ENCODE measurements at regions not wholly inside any gene's neighbourhood (a gene's known extent, or its start where the extent isn't known, plus 50 kb on each side); places are given as distances from the start of the nearest gene placed in this dataset.
A peak's percentile ranks its signal among the peaks of the same experiment; 100 is the strongest.

DNA sequence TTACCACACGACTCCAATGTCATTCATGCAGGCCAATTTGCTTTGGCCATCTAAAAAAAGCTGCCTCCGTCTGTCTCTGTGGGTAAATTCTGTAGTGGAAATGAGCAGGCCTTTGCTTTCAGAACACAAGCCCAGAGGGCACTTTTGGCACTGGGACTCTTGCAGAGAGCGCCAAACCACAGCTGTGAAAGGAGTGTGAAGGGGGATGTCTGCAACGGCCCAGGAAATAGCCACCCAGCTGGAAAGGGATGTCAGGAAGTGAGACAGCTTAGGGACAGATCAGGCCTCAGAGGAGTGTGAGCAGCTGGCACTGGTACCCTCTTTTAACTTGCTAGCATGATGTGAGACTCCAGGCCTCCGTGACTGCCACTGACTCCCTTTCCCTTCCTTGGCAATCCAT lies 152.4 kb downstream of the DKK1 start:
- H3K9me3 ChIP-seq (ENCODE audit: insufficient read depth, low read length, severe bottlenecking): no peaks in the 10 kb centered on the region
- no peak overlapping the region for H3K9ac ChIP-seq (ENCODE audit: low read depth, low read length)
- no peaks in the 10 kb centered on the region for H3K4me1 ChIP-seq (ENCODE audit: insufficient read depth, low read length)
- H3K4me3 ChIP-seq (ENCODE audit: low read depth in 1 of 2, low read length in 2 of 2): no peak overlapping the region
- H3K36me3 ChIP-seq (ENCODE audit: insufficient read depth, low read length): no peaks in the 10 kb centered on the region
- no peak overlapping the region for H3K4me2 ChIP-seq (ENCODE audit: insufficient read depth, low read length)
- H3K79me2 ChIP-seq (ENCODE audit: insufficient read depth, low read length): no peaks in the 10 kb centered on the region
- ATAC-seq (ENCODE audit: insufficient read depth, low read depth) (peak; percentile 76), DNase-seq (peak; percentile 30)
- H3K27ac ChIP-seq (ENCODE audit: low read length): no peak overlapping the region
- TF ChIP-seq EZH2 (IDR thresholded peaks at IDR 0.05; ENCODE audit: borderline replicate concordance, low read depth, low read length, severe bottlenecking): no peak
- TF ChIP-seq, protein P1, sequence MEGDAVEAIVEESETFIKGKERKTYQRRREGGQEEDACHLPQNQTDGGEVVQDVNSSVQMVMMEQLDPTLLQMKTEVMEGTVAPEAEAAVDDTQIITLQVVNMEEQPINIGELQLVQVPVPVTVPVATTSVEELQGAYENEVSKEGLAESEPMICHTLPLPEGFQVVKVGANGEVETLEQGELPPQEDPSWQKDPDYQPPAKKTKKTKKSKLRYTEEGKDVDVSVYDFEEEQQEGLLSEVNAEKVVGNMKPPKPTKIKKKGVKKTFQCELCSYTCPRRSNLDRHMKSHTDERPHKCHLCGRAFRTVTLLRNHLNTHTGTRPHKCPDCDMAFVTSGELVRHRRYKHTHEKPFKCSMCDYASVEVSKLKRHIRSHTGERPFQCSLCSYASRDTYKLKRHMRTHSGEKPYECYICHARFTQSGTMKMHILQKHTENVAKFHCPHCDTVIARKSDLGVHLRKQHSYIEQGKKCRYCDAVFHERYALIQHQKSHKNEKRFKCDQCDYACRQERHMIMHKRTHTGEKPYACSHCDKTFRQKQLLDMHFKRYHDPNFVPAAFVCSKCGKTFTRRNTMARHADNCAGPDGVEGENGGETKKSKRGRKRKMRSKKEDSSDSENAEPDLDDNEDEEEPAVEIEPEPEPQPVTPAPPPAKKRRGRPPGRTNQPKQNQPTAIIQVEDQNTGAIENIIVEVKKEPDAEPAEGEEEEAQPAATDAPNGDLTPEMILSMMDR (IDR thresholded peaks at IDR 0.05; ENCODE audit: borderline replicate concordance, extremely low read depth, low read length, poor library complexity, severe bottlenecking): no peak
- H4K20me1 ChIP-seq (ENCODE audit: insufficient read depth, low read length): no peaks in the 10 kb centered on the region
- no peaks in the 10 kb centered on the region for H3K27me3 ChIP-seq (ENCODE audit: insufficient read depth, low read length, poor library complexity)
- no peak overlapping the region for H2AFZ ChIP-seq (ENCODE audit: low read depth, low read length)

DNA sequence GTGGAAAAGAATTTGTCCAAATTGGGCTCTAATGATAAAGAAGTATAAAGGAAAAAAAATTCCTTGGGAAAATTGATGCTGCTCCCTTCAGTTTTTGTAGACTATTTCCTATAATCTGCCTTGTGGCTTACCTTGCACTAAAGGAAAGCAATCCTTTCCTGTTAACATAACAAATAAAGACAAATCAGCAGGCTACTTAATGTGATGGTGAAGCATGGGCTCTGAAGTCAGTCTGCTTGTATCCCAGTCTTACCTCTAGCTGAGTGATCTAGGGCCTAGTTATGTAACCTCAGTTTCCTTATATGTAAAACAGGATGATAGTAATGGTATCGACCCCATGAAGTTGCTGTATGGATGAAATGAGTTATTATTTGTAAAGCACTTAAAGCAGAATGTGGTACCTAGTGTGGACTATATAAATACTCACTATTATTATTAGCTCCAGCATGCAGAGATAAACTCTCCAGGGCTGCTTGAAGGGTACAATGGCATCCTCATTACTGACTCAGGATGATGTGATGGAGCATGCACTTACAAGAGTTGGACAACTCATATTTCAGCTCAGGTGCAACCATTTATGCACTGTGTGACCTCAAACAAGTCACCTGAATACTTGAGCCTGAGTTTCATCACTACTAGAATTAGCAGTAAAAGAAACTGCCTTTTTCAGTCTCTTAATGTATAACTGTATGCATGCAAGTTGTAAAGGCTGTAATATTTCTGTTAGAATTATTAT lies 156.1 kb downstream of the DKK1 start:
- no peaks in the 10 kb centered on the region for H3K27me3 ChIP-seq (ENCODE audit: insufficient read depth, low read length, poor library complexity)

DNA sequence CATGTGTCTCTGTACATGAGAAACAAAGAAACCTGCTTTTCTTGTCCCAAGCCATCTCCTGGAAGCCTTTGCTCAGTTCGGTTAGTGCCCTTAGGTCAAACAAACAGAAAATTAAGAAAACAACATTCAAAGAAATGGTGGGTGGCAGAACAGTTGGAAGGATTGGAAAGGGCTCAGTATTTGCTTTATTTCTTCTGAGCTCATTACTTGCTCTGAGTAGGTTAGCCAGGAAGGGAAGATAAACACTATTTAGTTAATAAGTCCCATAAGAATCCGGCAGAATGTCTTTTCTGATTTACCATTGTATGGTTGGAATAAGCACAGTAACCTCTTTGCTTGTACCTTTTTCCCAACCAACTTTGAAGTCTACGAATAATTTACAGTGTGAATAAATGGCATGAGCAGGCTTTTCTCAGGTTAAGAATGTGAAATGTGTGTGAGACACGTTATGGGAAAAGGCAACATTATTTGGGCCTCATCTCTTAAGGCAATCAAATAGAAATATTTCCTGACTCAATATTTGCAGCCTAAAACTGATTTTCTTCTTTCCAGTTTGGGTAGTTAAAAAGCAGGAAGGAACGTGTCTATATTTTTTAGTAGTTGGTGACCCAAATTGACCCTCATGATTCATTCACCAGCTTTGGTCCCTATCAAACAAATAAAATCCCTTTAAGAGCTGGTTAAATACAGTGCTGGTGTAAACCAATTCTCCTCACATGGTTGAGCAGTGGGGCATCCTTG lies 158.5 kb downstream of the DKK1 start:
- DNase-seq (no peak), ATAC-seq (ENCODE audit: insufficient read depth, low read depth) (no peak)
- H3K36me3 ChIP-seq (ENCODE audit: insufficient read depth, low read length): no peaks in the 10 kb centered on the region
- no peak overlapping the region for H3K4me3 ChIP-seq (ENCODE audit: low read depth in 1 of 2, low read length in 2 of 2)
- H3K27me3 ChIP-seq (ENCODE audit: insufficient read depth, low read length, poor library complexity): no peaks in the 10 kb centered on the region
- H3K4me2 ChIP-seq (ENCODE audit: insufficient read depth, low read length): no peak overlapping the region
- H3K9ac ChIP-seq (ENCODE audit: low read depth, low read length): no peak overlapping the region
- TF ChIP-seq EZH2 (IDR thresholded peaks at IDR 0.05; ENCODE audit: borderline replicate concordance, low read depth, low read length, severe bottlenecking): no peak
- TF ChIP-seq, protein P1 (IDR thresholded peaks at IDR 0.05; ENCODE audit: borderline replicate concordance, extremely low read depth, low read length, poor library complexity, severe bottlenecking): no peak
- no peaks in the 10 kb centered on the region for H3K4me1 ChIP-seq (ENCODE audit: insufficient read depth, low read length)
- no peak overlapping the region for H2AFZ ChIP-seq (ENCODE audit: low read depth, low read length)
- no peaks in the 10 kb centered on the region for H4K20me1 ChIP-seq (ENCODE audit: insufficient read depth, low read length)
- H3K27ac ChIP-seq (ENCODE audit: low read length): no peak overlapping the region
- no peaks in the 10 kb centered on the region for H3K9me3 ChIP-seq (ENCODE audit: insufficient read depth, low read length, severe bottlenecking)
- H3K79me2 ChIP-seq (ENCODE audit: insufficient read depth, low read length): no peaks in the 10 kb centered on the region

More for the DNA sequence above, 156.1 kb downstream of the DKK1 start:
- Histone ChIP-seq H3K9ac (ENCODE audit: low read depth, low read length) (no peak overlapping the region), H4K20me1 (ENCODE audit: insufficient read depth, low read length) (no peaks in the 10 kb centered on the region), H3K9me3 (ENCODE audit: insufficient read depth, low read length, severe bottlenecking) (no peaks in the 10 kb centered on the region), H3K4me2 (ENCODE audit: insufficient read depth, low read length) (no peak overlapping the region), H3K4me3 (ENCODE audit: low read depth in 1 of 2, low read length in 2 of 2) (no peak overlapping the region), H3K4me1 (ENCODE audit: insufficient read depth, low read length) (no peaks in the 10 kb centered on the region), H3K36me3 (ENCODE audit: insufficient read depth, low read length) (no peaks in the 10 kb centered on the region), H3K79me2 (ENCODE audit: insufficient read depth, low read length) (no peaks in the 10 kb centered on the region), H2AFZ (ENCODE audit: low read depth, low read length) (no peak overlapping the region), H3K27ac (ENCODE audit: low read length) (no peak overlapping the region)
- TF ChIP-seq EZH2 (IDR thresholded peaks at IDR 0.05; ENCODE audit: borderline replicate concordance, low read depth, low read length, severe bottlenecking): no peak
- TF ChIP-seq, protein P1 (IDR thresholded peaks at IDR 0.05; ENCODE audit: borderline replicate concordance, extremely low read depth, low read length, poor library complexity, severe bottlenecking): no peak
- ATAC-seq (ENCODE audit: insufficient read depth, low read depth): no peak
- DNase-seq: no peak

Data from DND-41 (cell line).